C4-2B (cell line): ENCODE measurements at regions not wholly inside any gene's neighbourhood (a gene's known extent, or its start where the extent isn't known, plus 50 kb on each side); places are given as distances from the start of the nearest gene placed in this dataset.

ENCODE experiments used
- ZFX ChIP-seq: fragments of 450-650 bp; IDR thresholded peaks from 2 replicates; pipeline ENCODE4 v1.6.1; 2017
- TF ChIP-seq, protein P1 (sequence below): fragments of 450-650 bp; conservative IDR thresholded peaks from 2 replicates; pipeline ENCODE4 v1.5.1; 2017; ENCODE audit warnings: mild to moderate bottlenecking

DNA sequence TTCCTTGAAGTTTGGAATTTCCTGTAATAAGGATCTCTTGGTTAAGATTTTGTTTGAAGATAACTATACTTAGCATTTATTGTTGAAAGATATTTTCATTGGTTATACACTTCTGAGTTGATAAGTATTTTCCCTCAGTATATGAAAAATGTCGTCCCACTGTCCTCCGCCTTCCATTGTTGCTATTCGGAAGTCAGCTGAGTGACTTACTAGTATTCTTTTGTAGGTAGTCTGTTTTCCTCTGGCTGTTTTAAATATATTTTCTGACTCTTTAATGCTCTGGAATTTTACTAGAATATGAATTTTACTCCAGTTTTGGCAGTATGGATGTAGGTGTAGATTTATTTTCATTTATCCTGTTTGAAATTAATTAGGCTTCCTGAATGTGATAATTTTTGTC lies 498.7 kb upstream of the NFIA start:
- TF ChIP-seq, protein P1, sequence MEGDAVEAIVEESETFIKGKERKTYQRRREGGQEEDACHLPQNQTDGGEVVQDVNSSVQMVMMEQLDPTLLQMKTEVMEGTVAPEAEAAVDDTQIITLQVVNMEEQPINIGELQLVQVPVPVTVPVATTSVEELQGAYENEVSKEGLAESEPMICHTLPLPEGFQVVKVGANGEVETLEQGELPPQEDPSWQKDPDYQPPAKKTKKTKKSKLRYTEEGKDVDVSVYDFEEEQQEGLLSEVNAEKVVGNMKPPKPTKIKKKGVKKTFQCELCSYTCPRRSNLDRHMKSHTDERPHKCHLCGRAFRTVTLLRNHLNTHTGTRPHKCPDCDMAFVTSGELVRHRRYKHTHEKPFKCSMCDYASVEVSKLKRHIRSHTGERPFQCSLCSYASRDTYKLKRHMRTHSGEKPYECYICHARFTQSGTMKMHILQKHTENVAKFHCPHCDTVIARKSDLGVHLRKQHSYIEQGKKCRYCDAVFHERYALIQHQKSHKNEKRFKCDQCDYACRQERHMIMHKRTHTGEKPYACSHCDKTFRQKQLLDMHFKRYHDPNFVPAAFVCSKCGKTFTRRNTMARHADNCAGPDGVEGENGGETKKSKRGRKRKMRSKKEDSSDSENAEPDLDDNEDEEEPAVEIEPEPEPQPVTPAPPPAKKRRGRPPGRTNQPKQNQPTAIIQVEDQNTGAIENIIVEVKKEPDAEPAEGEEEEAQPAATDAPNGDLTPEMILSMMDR: no peak
- TF ChIP-seq ZFX: no peak
